ENCODE measurements at regions not wholly inside any gene's neighbourhood (a gene's known extent, or its start where the extent isn't known, plus 50 kb on each side); places are given as distances from the start of the nearest gene placed in this dataset.

- POLR2A ChIA-PET = no interaction called here
- Mint-ChIP-seq H3K9me3 (peaks cover 26% of the 10 kb centered on the region), H3K27ac (no peak overlapping the region), H3K4me1 (peaks cover 30% of the 10 kb centered on the region), H3K27me3 (ENCODE audit: low read depth) (peaks cover 4% of the 10 kb centered on the region), H3K36me3 (peaks cover 24% of the 10 kb centered on the region), H3K4me3 (no peak overlapping the region)
- DNase-seq (ENCODE audit: low spot score) (no peak), ATAC-seq (peak; percentile 65)
- CTCF ChIA-PET = interaction anchor here (0.7 to 1.1 kb wide), 7 partner anchors 9 to 721 kb away, joined by 3 to 4 read pairs (median 3); no protein-coding TSS in a partner anchor
- no peak for TF ChIP-seq JAZF1 (CRISPR knock-in tag; IDR thresholded peaks at IDR 0.05)
- TF ChIP-seq FOXP4 (CRISPR knock-in tag; IDR thresholded peaks at IDR 0.05) = no peak
- no peak for TF ChIP-seq ZNF263 (CRISPR knock-in tag; IDR thresholded peaks at IDR 0.05; ENCODE audit: low read depth)
- TF ChIP-seq ZNF425 (CRISPR knock-in tag; conservative IDR thresholded peaks at IDR 0.05) = no peak
- no peak for TF ChIP-seq IRF1 (CRISPR knock-in tag; IDR thresholded peaks at IDR 0.05)
- TF ChIP-seq ATF1 (CRISPR knock-in tag; IDR thresholded peaks at IDR 0.05) = no peak
- no peak for TF ChIP-seq PREB (CRISPR knock-in tag; IDR thresholded peaks at IDR 0.05; ENCODE audit: borderline replicate concordance)
- no peak for TF ChIP-seq GABPB1 (CRISPR knock-in tag; IDR thresholded peaks at IDR 0.05)
These were observed 426.0 kb upstream of the CDH11 start for GRCh38 chr16:65547772-65548446.

DNA sequence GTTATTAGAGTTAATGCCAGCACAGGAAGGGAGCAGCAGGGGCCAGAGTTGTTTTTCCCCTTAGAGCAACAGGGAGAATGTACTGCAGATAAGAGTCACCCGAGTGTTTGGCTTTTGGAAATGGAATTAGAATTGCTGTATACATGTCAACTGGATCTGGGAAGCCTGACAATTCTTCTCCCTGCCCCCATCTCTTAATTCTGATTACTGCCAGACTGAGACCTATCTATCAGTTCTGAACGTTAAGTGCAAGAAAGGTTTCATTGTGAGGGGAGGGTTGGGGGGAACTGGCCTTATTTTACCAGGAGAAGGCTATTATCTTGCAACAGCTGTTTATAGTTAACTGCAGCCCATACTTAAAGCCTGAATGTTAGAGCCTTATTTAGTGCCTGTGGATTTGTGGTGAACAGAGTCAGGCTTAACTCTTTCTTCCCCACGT, 424.5 kb upstream of the CDH11 start:
- no peak overlapping the region for H3K4me3 Mint-ChIP-seq
- no peak for DNase-seq (ENCODE audit: low spot score)
- peaks cover 16% of the 10 kb centered on the region for H3K36me3 Mint-ChIP-seq
- H3K9me3 Mint-ChIP-seq = peaks cover 18% of the 10 kb centered on the region
- TF ChIP-seq ATF6 (CRISPR knock-in tag; IDR thresholded peaks at IDR 0.05) (no peak), ERG (CRISPR knock-in tag; IDR thresholded peaks at IDR 0.05) (no peak), ATF2 (CRISPR knock-in tag; IDR thresholded peaks at IDR 0.05; ENCODE audit: borderline replicate concordance, low read depth) (no peak), RELA (CRISPR knock-in tag; IDR thresholded peaks at IDR 0.05; ENCODE audit: borderline replicate concordance) (no peak)
- ATAC-seq = no peak
- no peaks in the 10 kb centered on the region; the same call in 1 of the 2 replicates for H3K27me3 Mint-ChIP-seq (ENCODE audit: low read depth)
- POLR2A ChIA-PET = no interaction called here
- CTCF ChIA-PET = no interaction called here
- H3K4me1 Mint-ChIP-seq = peaks cover 36% of the 10 kb centered on the region
- H3K27ac Mint-ChIP-seq = no peak overlapping the region

Data from WTC11 (cell line).